Stimulated activated CD8-positive, alpha-beta memory T cell treated with anti-CD3 and anti-CD28 coated beads, Interleukin-2, amount 100 ng/mL, for 48 hours (primary cell): ENCODE measurements at regions not wholly inside any gene's neighbourhood (a gene's known extent, or its start where the extent isn't known, plus 50 kb on each side); places are given as distances from the start of the nearest gene placed in this dataset.
"Not testable (repeated sequence)": the region's sequence is repeated elsewhere in the genome, so short reads cannot be mapped to it uniquely, and the experiment has no call there.

Experiments used
- DNase-seq, 2 donors: peaks; one replicate each; pipeline ENCODE4 v3.0.0-alpha.2; 2020; ENCODE audit warnings: low read depth in 2 of 2

- no peak for DNase-seq
These were observed 121.7 kb upstream of the ERCC4 start for GRCh38 chr16:13798211-13798610.

DNA sequence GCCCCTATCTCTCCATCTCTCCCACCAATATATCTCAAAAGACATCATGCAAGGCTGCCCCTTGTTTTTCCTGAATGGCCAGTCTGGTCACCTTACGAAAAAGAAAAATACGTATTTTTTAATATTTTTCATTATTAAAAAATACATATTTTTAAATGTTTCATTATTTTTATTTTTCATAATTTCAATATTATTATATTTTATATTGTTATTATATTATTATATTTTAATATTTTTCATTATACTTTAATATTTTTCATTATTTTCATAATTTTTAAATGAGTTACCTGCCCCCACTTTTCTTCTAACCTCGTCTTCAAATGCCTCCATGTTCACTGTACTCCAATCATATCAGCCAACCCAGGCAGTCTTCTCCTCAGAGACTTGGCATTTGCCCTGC is 116.0 kb upstream of the ERCC4 start:
- no peak for DNase-seq

GRCh38 chr16:13805951-13806350 is 114.0 kb upstream of the ERCC4 start:
- DNase-seq: no peak

DNA sequence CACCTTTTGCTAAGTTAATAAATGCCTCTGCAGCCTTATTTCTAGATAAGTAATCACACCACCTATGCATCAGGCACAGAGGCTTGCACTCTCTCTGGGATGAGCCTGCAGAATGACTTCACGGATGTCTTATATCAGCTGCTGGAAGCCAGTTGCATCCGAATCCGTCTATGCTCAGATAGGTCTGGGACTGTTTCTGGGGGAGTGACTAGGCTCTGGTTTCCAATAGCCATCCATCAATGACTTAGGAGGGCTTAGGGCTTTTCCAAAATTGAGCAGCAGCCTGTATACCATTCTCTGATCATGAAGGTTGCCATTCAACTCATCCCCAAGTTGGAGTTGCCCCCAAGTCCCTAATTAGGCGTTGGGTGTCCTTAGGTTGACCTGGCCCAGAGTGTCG is 113.3 kb upstream of the ERCC4 start:
- no peak for DNase-seq

- no peak for DNase-seq
These were observed 111.9 kb upstream of the ERCC4 start for GRCh38 chr16:13808102-13808501.

GRCh38 chr16:13809765-13810164 is 110.2 kb upstream of the ERCC4 start:
- no peak for DNase-seq

- DNase-seq: no peak
These were observed 108.1 kb upstream of the ERCC4 start for GRCh38 chr16:13811834-13812233.

DNA sequence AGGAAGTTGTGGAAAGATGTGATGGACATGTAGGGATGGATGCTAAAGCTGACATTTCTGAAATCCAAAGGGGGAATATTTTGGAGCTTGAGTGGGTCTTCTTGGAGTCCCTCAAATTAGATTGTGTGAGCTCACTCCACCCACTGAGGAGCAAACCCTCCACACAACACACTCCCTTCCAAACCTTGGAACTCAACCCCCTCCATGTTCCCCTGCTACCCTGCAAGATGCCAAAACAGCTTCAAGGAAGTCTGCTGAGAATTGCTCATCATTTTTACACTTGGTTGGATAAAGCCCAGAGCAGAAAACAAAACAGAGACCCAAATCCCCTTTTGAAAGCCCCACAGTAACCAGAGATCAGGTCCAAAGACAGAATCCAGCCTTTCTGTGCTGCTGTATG is 103.3 kb upstream of the ERCC4 start:
- DNase-seq: no peak

DNA sequence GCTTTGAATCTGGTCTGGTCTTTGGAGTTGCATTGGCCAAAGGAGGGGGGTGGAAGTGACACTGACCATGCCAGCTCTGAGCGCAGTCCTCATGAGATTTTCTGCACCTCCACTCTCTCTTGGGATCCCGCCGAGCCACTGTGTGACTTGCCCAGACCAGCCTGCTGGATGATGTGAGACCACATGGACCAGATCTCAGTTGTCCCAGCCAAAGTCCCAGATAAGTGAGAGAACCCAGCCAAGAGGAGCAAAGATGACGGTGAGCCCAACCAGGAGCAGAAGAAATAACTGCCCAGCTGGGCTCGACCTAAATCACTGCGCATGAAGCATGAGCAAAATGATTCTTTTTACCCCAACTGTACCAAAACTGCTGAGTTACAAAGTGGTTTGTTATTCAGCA is 96.5 kb upstream of the ERCC4 start:
- no peak for DNase-seq

GRCh38 chr16:13829697-13830299 is 90.2 kb upstream of the ERCC4 start:
- no peak for DNase-seq

- no peak for DNase-seq
These were observed 86.4 kb upstream of the ERCC4 start for GRCh38 chr16:13833515-13833914.

GRCh38 chr16:13835387-13835786 is 84.6 kb upstream of the ERCC4 start:
- DNase-seq: no peak

DNA sequence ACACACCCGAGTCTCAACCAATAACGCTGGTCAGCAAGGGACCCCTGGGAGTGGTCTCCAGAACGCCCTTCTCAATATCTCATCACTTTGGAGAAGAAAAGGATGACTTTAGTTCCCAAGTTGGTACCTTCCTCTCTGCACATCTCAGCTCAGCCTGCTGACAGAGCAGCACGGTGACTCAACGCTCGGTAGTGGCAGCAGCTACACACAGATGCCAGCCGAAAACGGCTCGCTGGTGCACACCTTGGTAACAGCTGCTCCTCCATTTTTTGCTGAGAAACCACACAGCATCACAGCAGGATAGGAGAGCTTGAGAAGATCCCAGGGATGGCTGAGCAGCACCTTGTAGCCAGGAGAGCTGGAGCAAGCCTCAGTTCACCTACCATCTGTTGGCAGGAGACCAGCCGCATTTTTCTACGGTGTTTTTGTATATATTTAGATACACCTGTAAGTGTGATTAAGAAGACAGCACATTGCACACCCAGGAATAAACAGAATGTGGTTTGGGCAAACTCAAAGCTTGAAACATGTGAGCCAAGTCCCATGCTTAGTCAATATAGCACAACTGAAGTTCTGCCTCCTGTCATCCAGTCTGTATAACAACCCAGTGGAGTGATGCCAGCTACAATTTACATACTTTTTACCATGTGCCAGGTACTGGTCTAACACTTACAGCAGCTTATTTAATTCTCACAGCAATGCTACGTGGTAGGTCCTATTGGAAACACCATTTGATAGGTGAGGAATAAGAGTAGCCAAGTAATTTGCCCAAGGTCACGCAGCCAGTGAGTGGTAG is 83.8 kb upstream of the ERCC4 start:
- DNase-seq: no peak

DNA sequence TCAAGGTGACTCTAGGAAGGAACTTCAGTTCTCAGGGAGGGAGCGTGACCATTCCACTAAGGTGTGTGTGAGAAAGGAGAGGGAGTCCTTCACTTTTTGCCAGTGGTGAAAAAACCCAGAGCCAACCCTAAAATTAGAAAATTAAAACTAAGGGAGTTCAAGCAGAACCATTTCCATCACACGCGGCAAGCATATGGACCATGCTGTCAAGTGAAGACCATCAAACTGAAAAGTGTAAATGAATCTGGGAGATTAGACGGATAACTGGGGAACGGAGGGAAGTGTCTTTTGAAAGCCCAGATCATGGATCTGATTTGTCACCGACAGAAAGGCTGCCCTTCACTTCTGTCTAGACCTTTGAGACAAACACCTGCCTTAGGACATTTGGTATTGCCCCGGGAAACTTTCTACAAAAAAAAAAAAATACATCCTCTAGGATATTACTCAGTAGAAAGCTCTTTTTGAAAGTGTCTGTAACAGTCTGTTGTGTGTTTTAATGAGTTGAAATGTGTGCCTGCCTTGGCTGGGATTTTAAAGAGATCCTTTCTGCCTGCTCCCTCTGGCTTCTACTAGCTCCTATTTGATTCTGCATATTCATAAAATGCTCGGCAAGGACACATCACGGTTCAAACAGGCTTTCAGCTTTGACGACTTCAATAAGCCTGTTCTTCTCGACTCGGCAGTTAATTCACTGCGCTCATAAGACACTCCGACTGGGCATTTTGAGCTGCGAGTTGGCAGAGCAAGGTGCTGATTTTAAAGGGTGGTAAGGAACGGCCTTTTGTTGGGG is 81.4 kb upstream of the ERCC4 start:
- DNase-seq: no peak

GRCh38 chr16:13839577-13839976 is 80.4 kb upstream of the ERCC4 start:
- DNase-seq: no peak

DNA sequence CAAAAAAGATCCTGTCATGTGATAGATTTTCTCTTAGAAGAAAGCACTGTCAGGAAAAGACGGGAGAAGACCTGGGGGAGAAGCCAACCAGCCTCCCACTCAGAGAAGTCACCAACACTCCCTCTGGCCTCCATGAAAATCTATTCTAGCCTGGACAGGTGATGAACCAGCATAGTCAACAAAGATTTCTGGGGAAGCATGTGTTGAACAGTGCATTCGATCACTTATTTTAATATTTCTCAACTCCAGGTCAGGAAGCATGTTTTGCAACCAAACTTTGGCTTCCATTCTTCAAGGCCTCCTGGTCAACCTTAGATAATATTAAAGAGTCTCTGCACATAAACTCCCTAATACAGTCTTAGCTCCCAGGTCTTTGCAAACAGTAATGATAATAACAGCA is 74.7 kb upstream of the ERCC4 start:
- DNase-seq: no peak

DNA sequence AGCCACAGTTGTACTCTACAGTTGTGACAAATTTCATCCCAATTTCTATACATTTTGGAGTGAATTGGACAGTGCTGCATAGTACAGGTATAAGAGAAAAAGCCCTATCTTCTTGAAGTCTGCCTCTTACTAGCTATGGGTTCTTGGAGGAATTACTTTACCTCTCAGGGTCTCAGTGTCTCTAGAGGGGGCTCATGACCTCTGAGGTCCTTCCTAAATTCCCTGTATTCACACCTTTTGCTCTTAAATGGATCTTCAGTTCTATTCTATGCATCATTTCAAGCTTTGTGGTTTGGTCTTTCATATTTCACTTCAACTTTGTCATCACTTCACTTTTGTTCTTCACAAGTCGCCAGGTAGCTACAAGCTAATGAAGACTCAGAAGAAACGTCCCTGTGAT is 71.2 kb upstream of the ERCC4 start:
- no peak for DNase-seq

DNA sequence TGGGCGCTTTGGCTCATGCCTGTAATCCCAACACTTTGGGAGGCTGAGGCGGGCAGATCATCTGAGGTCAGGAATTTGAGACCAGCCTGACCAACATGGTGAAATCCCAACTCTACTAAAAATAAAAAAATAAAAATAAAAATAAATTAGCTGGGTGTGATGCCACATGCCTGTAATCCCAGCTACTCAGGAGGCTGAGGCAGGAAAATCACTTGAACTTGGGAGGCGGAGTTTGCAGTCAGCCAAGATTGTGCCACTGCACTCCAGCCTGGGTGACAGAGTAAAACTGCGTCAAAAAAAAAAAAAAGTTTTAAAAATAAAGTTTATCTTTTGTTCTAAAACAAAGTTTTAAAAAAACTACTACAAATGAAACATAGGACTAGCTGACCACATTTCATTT is 69.8 kb upstream of the ERCC4 start:
- not testable (repeated sequence) for DNase-seq

DNA sequence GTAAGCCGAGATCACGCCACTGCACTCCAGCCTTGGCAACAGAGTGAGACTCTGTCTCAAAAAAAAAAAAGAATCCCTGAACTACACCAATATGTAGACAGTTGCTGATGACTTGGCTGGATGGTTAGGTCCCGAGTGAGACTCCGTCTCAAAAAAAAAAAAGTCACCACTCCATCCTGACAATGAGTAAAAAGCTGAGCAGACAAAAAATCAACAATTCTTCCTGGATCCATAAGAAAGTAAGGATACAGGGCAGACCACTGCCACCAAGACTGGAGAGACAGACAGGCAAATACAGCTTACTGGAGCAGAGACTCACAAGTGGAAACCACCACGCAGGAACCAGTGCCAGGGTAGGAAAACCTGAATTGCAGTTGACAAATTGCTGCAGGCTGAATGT is 67.1 kb upstream of the ERCC4 start:
- no peak for DNase-seq

DNA sequence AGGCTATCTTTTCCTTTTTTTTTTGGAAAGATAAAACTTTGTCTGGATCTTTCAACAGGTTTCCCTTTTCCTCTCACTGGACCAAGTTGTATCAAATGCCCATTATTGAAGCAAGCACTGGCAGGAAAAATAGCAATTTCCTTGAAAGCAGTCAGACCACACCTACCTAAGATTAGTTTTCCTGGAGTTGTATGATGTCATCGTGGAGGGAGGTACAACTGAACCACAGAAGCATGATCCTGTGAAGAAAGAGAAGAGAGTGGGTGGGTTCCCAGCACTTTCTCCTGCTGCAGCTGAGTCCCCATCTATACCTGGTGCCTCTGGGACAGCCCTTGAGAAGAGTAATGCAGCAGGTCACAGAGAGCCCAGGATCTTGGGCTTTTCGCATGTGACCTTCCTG is 63.6 kb upstream of the ERCC4 start:
- DNase-seq: no peak

- no peak for DNase-seq
These were observed 63.0 kb upstream of the ERCC4 start for GRCh38 chr16:13856811-13857511.

DNA sequence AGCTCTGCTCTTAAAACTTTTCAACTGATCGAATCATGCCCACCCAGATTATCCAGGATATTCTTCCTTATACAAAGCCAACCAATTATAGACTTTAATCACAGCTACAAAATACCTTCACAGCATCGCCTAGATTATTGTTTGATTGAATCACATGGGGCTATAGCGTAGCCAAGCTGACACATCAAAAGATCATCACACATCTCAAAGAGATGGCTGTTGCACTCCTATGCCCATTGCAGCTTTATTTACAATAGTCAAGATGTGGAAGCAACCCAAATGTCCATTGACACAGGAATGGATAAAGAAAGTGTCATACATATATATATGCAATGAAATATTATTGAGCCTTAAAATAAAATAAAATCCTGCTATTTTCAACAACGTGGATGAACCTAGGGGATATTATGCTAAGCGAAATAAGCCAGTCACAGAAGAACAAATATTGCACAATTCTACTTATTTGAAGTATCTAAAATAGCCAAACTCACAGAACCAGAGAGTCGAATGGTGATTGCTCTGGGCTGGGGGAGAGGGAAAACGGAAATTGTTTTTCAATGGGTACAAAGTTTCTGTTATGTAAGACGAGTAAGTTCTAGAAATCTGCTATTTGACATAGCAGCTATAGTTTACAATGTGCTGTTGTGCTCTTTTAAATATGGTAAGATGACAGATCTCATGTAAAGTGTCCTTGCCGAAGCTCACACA is 60.9 kb upstream of the ERCC4 start:
- no peak for DNase-seq
